IMR-90 (cell line): ENCODE measurements at regions not wholly inside any gene's neighbourhood (a gene's known extent, or its start where the extent isn't known, plus 50 kb on each side); places are given as distances from the start of the nearest gene placed in this dataset.

Experiments
- ATAC-seq: fragments of 200-7000 bp; cut with Tn5 transposase; 2 replicates; pipeline ENCODE4 v1.9.1; 2020; ENCODE audit warnings: low read depth, mild to moderate bottlenecking, moderate library complexity
- BruUV-seq: library from RNA; stranded (reverse); fragments of 400-500 nt; replicated peaks from 2 replicates; lab custom pipeline; 2021; lab: Mats Ljungman, UMichigan
- CTCF ChIA-PET: fragments of 300-600 bp; formaldehyde crosslinking; extraction: SDS; loops from one replicate; lab custom pipeline; 2021; ENCODE audit warnings: antibody characterized with exemption; lab: Yijun Ruan, JAX
- POLR2A ChIA-PET: fragments of 300-600 bp; sonication (Branson Sonifier 250); formaldehyde crosslinking; loops from one replicate; lab custom pipeline; 2022; ENCODE audit warnings: antibody characterized with exemption; ENCODE audit not compliant: unreplicated experiment; lab: Charles Lee
- DNase-seq: peaks from one replicate; pipeline ENCODE4 v3.0.0; 2013
- H2AFZ ChIP-seq: replicated peaks from 2 replicates; pipeline ENCODE3; 2013; ENCODE audit warnings: low read length, mild to moderate bottlenecking; ENCODE audit not compliant: poor library complexity
- H2AK5ac ChIP-seq: 2 replicates; pipeline ENCODE4 v1.6.1; 2013; ENCODE audit warnings: low read depth, low read length, inconsistent platforms
- H2AK9ac ChIP-seq: replicated peaks from 2 replicates; pipeline ENCODE3; 2013; ENCODE audit warnings: mild to moderate bottlenecking, low read depth, low read length, moderate library complexity; ENCODE audit not compliant: poor library complexity
- H2BK120ac ChIP-seq: 2 replicates; pipeline ENCODE4 v1.6.1; 2013; ENCODE audit warnings: low read depth, low read length, inconsistent platforms
- H2BK15ac ChIP-seq: 3 replicates; pipeline ENCODE4 v1.6.1; 2013; ENCODE audit warnings: low read depth, low read length, inconsistent platforms
- H2BK20ac ChIP-seq: 2 replicates; pipeline ENCODE4 v1.6.1; 2013; ENCODE audit warnings: low read depth, mild to moderate bottlenecking, inconsistent platforms, low read length, moderate library complexity
- H2BK5ac ChIP-seq: 2 replicates; pipeline ENCODE4 v1.6.1; 2013; ENCODE audit warnings: mild to moderate bottlenecking, low read depth, low read length, inconsistent platforms; ENCODE audit not compliant: poor library complexity, severe bottlenecking
- H3K14ac ChIP-seq: replicated peaks from 2 replicates; pipeline ENCODE4 v1.6.1; 2013; ENCODE audit warnings: low read depth, low read length, inconsistent platforms
- H3K18ac ChIP-seq: 2 replicates; pipeline ENCODE4 v1.6.1; 2013; ENCODE audit warnings: low read depth, low read length, control low read depth
- H3K23ac ChIP-seq: 2 replicates; pipeline ENCODE4 v1.6.1; 2013; ENCODE audit warnings: low read depth, low read length, inconsistent platforms
- H3K27ac ChIP-seq: 2 replicates; pipeline ENCODE4 v1.5.1; 2013; ENCODE audit warnings: mild to moderate bottlenecking, control low read depth, low read length; ENCODE audit not compliant: insufficient read depth
- H3K27me3 ChIP-seq: 2 replicates; pipeline ENCODE4 v1.6.1; 2013; ENCODE audit warnings: low read length; ENCODE audit not compliant: control insufficient read depth, insufficient read depth
- H3K36me3 ChIP-seq: 2 replicates; pipeline ENCODE4 v1.6.1; 2013; ENCODE audit warnings: low read length, mixed read lengths; ENCODE audit not compliant: control insufficient read depth, insufficient read depth
- H3K4ac ChIP-seq: 2 replicates; pipeline ENCODE4 v1.6.1; 2013; ENCODE audit warnings: low read depth, low read length, inconsistent platforms
- H3K4me1 ChIP-seq: 2 replicates; pipeline ENCODE4 v1.6.1; 2013; ENCODE audit warnings: low read length, mixed read lengths; ENCODE audit not compliant: control insufficient read depth, insufficient read depth
- H3K4me2 ChIP-seq: 2 replicates; pipeline ENCODE4 v1.6.1; 2013; ENCODE audit warnings: low read depth, mild to moderate bottlenecking, control low read depth, low read length, moderate library complexity
- H3K4me3 ChIP-seq: 2 replicates; pipeline ENCODE4 v1.5.1; 2013; ENCODE audit warnings: low read depth, mild to moderate bottlenecking, control low read depth, low read length, moderate library complexity; ENCODE audit not compliant: insufficient read depth
- H3K56ac ChIP-seq: 2 replicates; pipeline ENCODE4 v1.6.1; 2013; ENCODE audit warnings: low read length, inconsistent platforms; ENCODE audit not compliant: insufficient read depth; ENCODE audit errors: extremely low read depth
- H3K79me1 ChIP-seq, 2 experiments: 2 replicates each; pipeline ENCODE4 v1.6.1; 2013; ENCODE audit warnings: low read length in 2 of 2, inconsistent platforms in 1 of 2, low read depth in 1 of 2
- H3K9ac ChIP-seq: 2 replicates; pipeline ENCODE4 v1.6.1; 2013; ENCODE audit warnings: low read depth, low read length, control low read depth
- H3K9me1 ChIP-seq: 2 replicates; pipeline ENCODE4 v1.6.1; 2013; ENCODE audit warnings: low read length, inconsistent platforms; ENCODE audit not compliant: insufficient read depth
- H3K9me3 ChIP-seq: 2 replicates; pipeline ENCODE4 v1.6.1; 2013; ENCODE audit warnings: low read length; ENCODE audit not compliant: control insufficient read depth, insufficient read depth
- H4K20me1 ChIP-seq: 2 replicates; pipeline ENCODE4 v1.6.1; 2013; ENCODE audit warnings: low read length, inconsistent platforms; ENCODE audit not compliant: insufficient read depth
- H4K5ac ChIP-seq: 2 replicates; pipeline ENCODE4 v1.6.1; 2013; ENCODE audit warnings: mild to moderate bottlenecking, low read depth, low read length, control low read depth
- H4K8ac ChIP-seq, 2 experiments: 2 replicates each; pipeline ENCODE4 v1.6.1; 2013; ENCODE audit warnings: low read depth in 2 of 2, low read length in 2 of 2, control low read depth in 1 of 2, inconsistent platforms in 1 of 2
- H4K91ac ChIP-seq: 2 replicates; pipeline ENCODE4 v1.6.1; 2013; ENCODE audit warnings: low read depth, low read length, inconsistent platforms; ENCODE audit not compliant: insufficient read depth
- BHLHE40 ChIP-seq: fragments of 150-350 bp; IDR thresholded peaks from 2 replicates; pipeline ENCODE4 v1.6.1; 2016; ENCODE audit warnings: mild to moderate bottlenecking, low read depth, low read length
- CEBPB ChIP-seq: IDR thresholded peaks from 2 replicates; pipeline ENCODE4 v1.6.1; 2012; ENCODE audit warnings: low read depth, low read length, improper control_type of control experiment
- CHD1 ChIP-seq: IDR thresholded peaks from 2 replicates; pipeline ENCODE4 v1.6.1; 2012; ENCODE audit warnings: low read depth, low read length, improper control_type of control experiment
- CTCF ChIP-seq: conservative IDR thresholded peaks from 2 replicates; pipeline ENCODE4 v1.5.1; 2012; ENCODE audit warnings: mild to moderate bottlenecking, low read depth, low read length, improper control_type of control experiment
- ELK1 ChIP-seq: fragments of 150-350 bp; IDR thresholded peaks from 2 replicates; pipeline ENCODE4 v1.6.1; 2016; ENCODE audit warnings: low read depth, mild to moderate bottlenecking, low read length, moderate library complexity, borderline replicate concordance
- FOS ChIP-seq: fragments of 150-350 bp; IDR thresholded peaks from 2 replicates; pipeline ENCODE4 v1.6.1; 2016; ENCODE audit warnings: low read depth, low read length
- MAFK ChIP-seq: IDR thresholded peaks from 2 replicates; pipeline ENCODE4 v1.6.1; 2012; ENCODE audit warnings: low read depth, low read length, improper control_type of control experiment
- MAZ ChIP-seq: IDR thresholded peaks from 2 replicates; pipeline ENCODE4 v1.6.1; 2012; ENCODE audit warnings: low read depth, mild to moderate bottlenecking, low read length, improper control_type of control experiment, moderate library complexity, borderline replicate concordance
- MXI1 ChIP-seq: IDR thresholded peaks from 2 replicates; pipeline ENCODE4 v1.6.1; 2012; ENCODE audit warnings: low read depth, mild to moderate bottlenecking, low read length, moderate library complexity, borderline replicate concordance
- NFE2L2 ChIP-seq: fragments of 150-350 bp; IDR thresholded peaks from 2 replicates; pipeline ENCODE4 v1.6.1; 2016; ENCODE audit warnings: low read depth, mild to moderate bottlenecking, low read length
- POLR2A ChIP-seq: IDR thresholded peaks from 2 replicates; pipeline ENCODE4 v1.6.1; 2012; ENCODE audit warnings: mild to moderate bottlenecking, low read depth, low read length
- RAD21 ChIP-seq: IDR thresholded peaks from 2 replicates; pipeline ENCODE4 v1.6.1; 2012; ENCODE audit warnings: low read length, improper control_type of control experiment
- RCOR1 ChIP-seq: IDR thresholded peaks from 2 replicates; pipeline ENCODE4 v1.6.1; 2012; ENCODE audit warnings: mild to moderate bottlenecking, low read length, improper control_type of control experiment; ENCODE audit not compliant: insufficient replicate concordance
- RFX5 ChIP-seq: IDR thresholded peaks from 2 replicates; pipeline ENCODE4 v1.8.0; 2012; ENCODE audit warnings: low read depth, mild to moderate bottlenecking, low read length, moderate library complexity
- SMC3 ChIP-seq: fragments of 150-350 bp; IDR thresholded peaks from 2 replicates; pipeline ENCODE4 v1.6.1; 2016; ENCODE audit warnings: low read depth, mild to moderate bottlenecking, antibody characterized with exemption, low read length, moderate library complexity
- USF2 ChIP-seq: fragments of 150-350 bp; IDR thresholded peaks from 2 replicates; pipeline ENCODE4 v1.6.1; 2017; ENCODE audit warnings: mild to moderate bottlenecking, antibody characterized with exemption, low read length, low read depth
- WGBS, 2 experiments: methylation state at CpG; one replicate each; pipeline versions ENCODE4 v1.1.5 to v1.1.7; 2013; ENCODE audit warnings: missing lambda C conversion rate in 2 of 2; ENCODE audit not compliant: insufficient read length in 1 of 2; ENCODE audit errors: extremely low coverage in 2 of 2; 5-methylcytosine and 5-hydroxymethylcytosine counted together
- dilution Hi-C: fragments of 300-500 bp; cut with HindIII; formaldehyde crosslinking; loops from one replicate; pipeline ENCODE4 v1.14.3; 2018; ENCODE audit warnings: low sequenced_read_pairs; ENCODE audit not compliant: unreplicated experiment
- in situ Hi-C: fragments of 300-500 bp; cut with MboI; formaldehyde crosslinking; loops from 3 replicates; pipeline ENCODE4 v1.14.3; 2019; ENCODE audit warnings: low sequenced_read_pairs, inconsistent platforms, mixed read lengths
- intact Hi-C: fragments of 100-400 bp; cut with micrococcal nuclease; formaldehyde crosslinking; loops from 2 replicates; pipeline ENCODE4 v1.10.0; 2022

GRCh38 chr5:58149345-58149744 lies 310.5 kb downstream of the PLK2 start:
- Histone ChIP-seq H2AK5ac (no peak overlapping the region), H3K14ac (no peak overlapping the region), H3K4me2 (no peak overlapping the region), H3K36me3 (no peaks in the 10 kb centered on the region), H4K91ac (no peak overlapping the region), H2BK120ac (no peak overlapping the region), H3K9me3 (no peaks in the 10 kb centered on the region), H2BK20ac (no peak overlapping the region), H2AFZ (no peak overlapping the region), H4K20me1 (no peaks in the 10 kb centered on the region), H4K5ac (no peak overlapping the region), H4K8ac (no peak overlapping the region), H3K9ac (no peak overlapping the region), H3K18ac (no peak overlapping the region), H2AK9ac (no peak overlapping the region), H3K27ac (no peak overlapping the region), H3K79me1 (no peaks in the 10 kb centered on the region), H2BK15ac (no peak overlapping the region), H3K27me3 (no peaks in the 10 kb centered on the region), H3K56ac (no peak overlapping the region), H3K23ac (no peak overlapping the region), H3K4me3 (no peak overlapping the region), H3K9me1 (no peaks in the 10 kb centered on the region), H2BK5ac (no peak overlapping the region), H3K4me1 (no peaks in the 10 kb centered on the region), H3K4ac (no peak overlapping the region)
- intact Hi-C loops, result no loop called here
- CTCF ChIA-PET, result interaction anchor here (1.2 kb wide), 1 partner anchor 311 kb away, joined by 3 read pairs; no protein-coding TSS in a partner anchor
- BruUV-seq, result no TSS peak
- dilution Hi-C loops, result no loop called here
- POLR2A ChIA-PET, result no interaction called here
- no CpG with 5 or more reads among the region's 3 CpGs for WGBS, 2 experiments
- no peak for TF ChIP-seq BHLHE40
- TF ChIP-seq CEBPB, result no peak
- TF ChIP-seq MXI1, result no peak
- no peak for TF ChIP-seq NFE2L2
- TF ChIP-seq CTCF, result no peak
- TF ChIP-seq POLR2A, result no peak
- no peak for TF ChIP-seq ELK1
- TF ChIP-seq SMC3, result no peak
- TF ChIP-seq MAZ, result no peak
- TF ChIP-seq CHD1, result no peak
- TF ChIP-seq FOS, result no peak
- no peak for TF ChIP-seq USF2
- TF ChIP-seq MAFK, result no peak
- no peak for TF ChIP-seq RAD21
- TF ChIP-seq RCOR1, result no peak
- no peak for TF ChIP-seq RFX5
- DNase-seq, result peak; percentile 24
- peak; percentile 24; the same call in 1 of the 2 replicates for ATAC-seq
- in situ Hi-C loops, result no loop called here
